HCT116 (cell line): ENCODE measurements at regions not wholly inside any gene's neighbourhood (a gene's known extent, or its start where the extent isn't known, plus 50 kb on each side); places are given as distances from the start of the nearest gene placed in this dataset.
"Not testable (repeated sequence)": the region's sequence is repeated elsewhere in the genome, so short reads cannot be mapped to it uniquely, and the experiment has no call there.

Source experiments
- ATAC-seq: fragments of 200-7000 bp; cut with Tn5 transposase; 2 replicates; pipeline ENCODE4 v1.9.1; 2020; ENCODE audit warnings: mild to moderate bottlenecking, moderate library complexity
- BruUV-seq: library from RNA; stranded (reverse); fragments of 400-500 nt; replicated peaks from 2 replicates; lab custom pipeline; 2021; lab: Mats Ljungman, UMichigan
- CTCF ChIA-PET: fragments of 300-600 bp; sonication (Branson Sonifier 250); formaldehyde crosslinking; loops from one replicate; lab custom pipeline; 2021; ENCODE audit warnings: antibody characterized with exemption; lab: Charles Lee
- POLR2A ChIA-PET: fragments of 300-600, 350-600 bp; sonication (Branson Sonifier 250); formaldehyde crosslinking; loops from one replicate; lab custom pipeline; 2021; ENCODE audit warnings: antibody characterized with exemption; lab: Charles Lee
- RAD21 ChIA-PET, 2 experiments: fragments of 300-600 bp; sonication (Branson Sonifier 250); formaldehyde crosslinking; loops; one replicate each; lab custom pipeline; 2023; ENCODE audit warnings: low total read pairs in 2 of 2; ENCODE audit not compliant: uncharacterized antibody in 2 of 2, unreplicated experiment in 2 of 2, low non-redundant PET in 1 of 2; lab: Charles Lee
- DNase-seq: peaks from one replicate; pipeline ENCODE4 v3.0.0-alpha.2; 2010; ENCODE audit warnings: low read depth, low spot score
- H2AFZ ChIP-seq: fragments of 200-600 bp; shearing (Covaris generic), sonication (generic); 2 replicates; pipeline ENCODE4 v1.6.1; 2017; ENCODE audit warnings: low read depth, mixed run types, mixed read lengths, antibody characterized with exemption, low read length; ENCODE audit not compliant: poor library complexity, severe bottlenecking
- H3K27ac ChIP-seq: 2 replicates; pipeline ENCODE4 v1.5.1; 2012; ENCODE audit warnings: low read depth, low read length
- H3K27me3 ChIP-seq: fragments of 200-600 bp; sonication (generic); 2 replicates; pipeline ENCODE4 v1.6.1; 2016; ENCODE audit warnings: mixed run types, low read length, mixed read lengths; ENCODE audit not compliant: insufficient read depth
- H3K36me3 ChIP-seq, 2 experiments: fragments of 200-500 bp in 1 of 2; fragments of 200-600 bp in 1 of 2; sonication (Bioruptor generic) in 1 of 2; sonication (generic) in 1 of 2; 2 replicates each; pipeline versions ENCODE4 v1.5.1 to v1.6.1; 2014 to 2016; ENCODE audit warnings: low read length in 2 of 2, inconsistent platforms in 1 of 2, mixed read lengths in 1 of 2, mixed run types in 1 of 2; ENCODE audit not compliant: insufficient read depth in 2 of 2, control insufficient read depth in 1 of 2
- H3K4me1 ChIP-seq, 2 experiments: fragments of 200-600 bp in 1 of 2; sonication (generic) in 1 of 2; 2 replicates each; pipeline versions ENCODE4 v1.5.1 to v1.6.1; 2012 to 2017; ENCODE audit warnings: low read length in 2 of 2, inconsistent platforms in 1 of 2, mild to moderate bottlenecking in 1 of 2, mixed read lengths in 1 of 2, mixed run types in 1 of 2, moderate library complexity in 1 of 2; ENCODE audit not compliant: insufficient read depth in 2 of 2, control insufficient read depth in 1 of 2
- H3K4me2 ChIP-seq: fragments of 200-600 bp; sonication (generic); 2 replicates; pipeline ENCODE4 v1.6.1; 2017; ENCODE audit warnings: mixed run types, low read length, mixed read lengths
- H3K4me3 ChIP-seq, 2 experiments: fragments of 200-600 bp in 1 of 2; sonication (generic) in 1 of 2; replicated peaks in 1 of 2; 2 replicates each; pipeline ENCODE4 v1.5.1; 2011 to 2016; ENCODE audit warnings: low read length in 2 of 2, control low read depth in 1 of 2, low read depth in 1 of 2, mild to moderate bottlenecking in 1 of 2, mixed read lengths in 1 of 2, mixed run types in 1 of 2
- H3K79me2 ChIP-seq: fragments of 200-600 bp; sonication (generic); 2 replicates; pipeline ENCODE4 v1.6.1; 2017; ENCODE audit warnings: mild to moderate bottlenecking, mixed run types, low read length, moderate library complexity, mixed read lengths; ENCODE audit not compliant: insufficient read depth
- H3K9ac ChIP-seq: fragments of 200-600 bp; sonication (generic); 2 replicates; pipeline ENCODE4 v1.6.1; 2016; ENCODE audit warnings: low read length, mixed read lengths
- H3K9me2 ChIP-seq: fragments of 200-600 bp; sonication (generic), shearing (Covaris generic); 2 replicates; pipeline ENCODE4 v1.6.1; 2017; ENCODE audit warnings: mixed run types, mild to moderate bottlenecking, moderate library complexity; ENCODE audit not compliant: insufficient read depth
- H3K9me3 ChIP-seq, 2 experiments: fragments of 200-500 bp in 1 of 2; fragments of 200-600 bp in 1 of 2; sonication (Bioruptor generic) in 1 of 2; sonication (generic) in 1 of 2; 2 replicates each; pipeline ENCODE4 v1.6.1; 2014 to 2017; ENCODE audit warnings: low read length in 2 of 2, mixed read lengths in 2 of 2, inconsistent platforms in 1 of 2, low read depth in 1 of 2, mild to moderate bottlenecking in 1 of 2, mixed run types in 1 of 2, moderate library complexity in 1 of 2; ENCODE audit not compliant: control insufficient read depth in 1 of 2, insufficient read depth in 1 of 2
- H4K20me1 ChIP-seq: fragments of 200-600 bp; sonication (generic), shearing (Covaris generic); 2 replicates; pipeline ENCODE4 v1.6.1; 2017; ENCODE audit warnings: mixed run types, mild to moderate bottlenecking, moderate library complexity; ENCODE audit not compliant: insufficient read depth
- JUND ChIP-seq: IDR thresholded peaks from 2 replicates; pipeline ENCODE4 v1.6.1; 2012
- POLR2AphosphoS5 ChIP-seq: IDR thresholded peaks from 2 replicates; pipeline ENCODE4 v1.6.1; 2011; ENCODE audit warnings: mild to moderate bottlenecking, low read depth, low read length, moderate library complexity
- intact Hi-C: fragments of 100-400 bp; cut with micrococcal nuclease; formaldehyde crosslinking; loops from 2 replicates; pipeline ENCODE4 v1.10.0; 2022
- TF ChIP-seq, protein P1 (sequence below): IDR thresholded peaks from 2 replicates; pipeline ENCODE4 v1.6.1; 2011; ENCODE audit warnings: mild to moderate bottlenecking, low read length, moderate library complexity; ENCODE audit not compliant: insufficient replicate concordance; ENCODE audit errors: extremely low read depth
- TF ChIP-seq, protein P2 (sequence below): IDR thresholded peaks from 2 replicates; pipeline ENCODE4 v1.6.1; 2012

- TF ChIP-seq, protein P1, sequence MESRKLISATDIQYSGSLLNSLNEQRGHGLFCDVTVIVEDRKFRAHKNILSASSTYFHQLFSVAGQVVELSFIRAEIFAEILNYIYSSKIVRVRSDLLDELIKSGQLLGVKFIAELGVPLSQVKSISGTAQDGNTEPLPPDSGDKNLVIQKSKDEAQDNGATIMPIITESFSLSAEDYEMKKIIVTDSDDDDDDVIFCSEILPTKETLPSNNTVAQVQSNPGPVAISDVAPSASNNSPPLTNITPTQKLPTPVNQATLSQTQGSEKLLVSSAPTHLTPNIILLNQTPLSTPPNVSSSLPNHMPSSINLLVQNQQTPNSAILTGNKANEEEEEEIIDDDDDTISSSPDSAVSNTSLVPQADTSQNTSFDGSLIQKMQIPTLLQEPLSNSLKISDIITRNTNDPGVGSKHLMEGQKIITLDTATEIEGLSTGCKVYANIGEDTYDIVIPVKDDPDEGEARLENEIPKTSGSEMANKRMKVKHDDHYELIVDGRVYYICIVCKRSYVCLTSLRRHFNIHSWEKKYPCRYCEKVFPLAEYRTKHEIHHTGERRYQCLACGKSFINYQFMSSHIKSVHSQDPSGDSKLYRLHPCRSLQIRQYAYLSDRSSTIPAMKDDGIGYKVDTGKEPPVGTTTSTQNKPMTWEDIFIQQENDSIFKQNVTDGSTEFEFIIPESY: no peak
Measured at GRCh38 chr14:78007160-78007559, 163.0 kb upstream of the NRXN3 start (continued).

DNA sequence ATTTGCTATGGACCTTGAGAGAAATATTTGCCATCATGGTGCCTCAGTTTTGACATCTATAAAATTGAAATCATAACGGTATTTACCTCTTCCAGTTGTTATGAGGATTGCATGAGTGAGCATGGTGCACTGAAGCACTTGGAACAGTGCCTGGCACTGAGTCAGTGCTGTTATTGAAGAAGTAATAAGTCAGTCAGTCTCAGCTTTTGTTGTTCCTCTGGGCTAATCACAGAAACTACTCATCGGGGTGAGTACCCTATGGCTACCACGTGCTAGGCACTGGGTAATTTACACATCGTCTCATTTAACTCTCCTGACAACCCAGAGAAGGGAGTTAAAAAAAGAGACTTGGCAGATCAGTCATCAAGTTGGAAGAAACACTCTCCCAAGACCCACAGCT, 159.5 kb upstream of the NRXN3 start:
- POLR2A ChIA-PET: no interaction called here
- DNase-seq (no peak), ATAC-seq (0 out of 2 replicates have a peak, but pooled peaks have one; percentile 34)
- BruUV-seq: no TSS peak
- no peak overlapping the region for H3K4me3 ChIP-seq
- H3K9ac ChIP-seq: no peak overlapping the region
- H2AFZ ChIP-seq: no peak overlapping the region
- H3K9me2 ChIP-seq: no peaks in the 10 kb centered on the region
- RAD21 ChIA-PET: no interaction called here
- intact Hi-C loops: no loop called here
- TF ChIP-seq JUND (peak; percentile 26; the same call in 1 of the 2 replicates), POLR2AphosphoS5 (no peak)
- TF ChIP-seq, protein P2, sequence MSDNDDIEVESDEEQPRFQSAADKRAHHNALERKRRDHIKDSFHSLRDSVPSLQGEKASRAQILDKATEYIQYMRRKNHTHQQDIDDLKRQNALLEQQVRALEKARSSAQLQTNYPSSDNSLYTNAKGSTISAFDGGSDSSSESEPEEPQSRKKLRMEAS: peak; percentile 68
- CTCF ChIA-PET: no interaction called here
- H3K27me3 ChIP-seq: no peaks in the 10 kb centered on the region
- H4K20me1 ChIP-seq: no peaks in the 10 kb centered on the region
- H3K4me1 ChIP-seq: peaks cover 0 to 12% of the 10 kb centered on the region in 2 experiments; a peak in 2 of 4 replicates
- H3K36me3 ChIP-seq: no peaks in the 10 kb centered on the region
- H3K27ac ChIP-seq: no peak overlapping the region
- H3K4me2 ChIP-seq: no peak overlapping the region; the same call in 1 of the 2 replicates
- H3K79me2 ChIP-seq: no peaks in the 10 kb centered on the region
- no peaks in the 10 kb centered on the region for H3K9me3 ChIP-seq

- H3K9me3 ChIP-seq, H3K79me2 ChIP-seq, intact Hi-C loops, RAD21 ChIA-PET, H3K36me3 ChIP-seq, H2AFZ ChIP-seq, POLR2A ChIA-PET, H3K4me1 ChIP-seq, H4K20me1 ChIP-seq, H3K27me3 ChIP-seq, H3K9me2 ChIP-seq, DNase-seq, BruUV-seq, H3K9ac ChIP-seq, ATAC-seq, H3K4me2 ChIP-seq, H3K4me3 ChIP-seq, CTCF ChIA-PET, H3K27ac ChIP-seq: not testable (repeated sequence)
Measured at GRCh38 chr14:78013911-78014310, 156.3 kb upstream of the NRXN3 start.
